ENCODE measurements at regions not wholly inside any gene's neighbourhood (a gene's known extent, or its start where the extent isn't known, plus 50 kb on each side); places are given as distances from the start of the nearest gene placed in this dataset.

- Histone ChIP-seq H3F3A (ENCODE audit: insufficient read depth, low read length) (no peaks in the 10 kb centered on the region), H3K9me2 (ENCODE audit: low read depth, low read length) (no peaks in the 10 kb centered on the region), H3K79me2 (ENCODE audit: insufficient read depth, low read length) (no peaks in the 10 kb centered on the region), H3K36me3 (ENCODE audit: insufficient read depth, low read length) (no peaks in the 10 kb centered on the region), H3K27me3 (ENCODE audit: insufficient read depth, low read length) (no peaks in the 10 kb centered on the region), H2AFZ (ENCODE audit: low read length) (no peak overlapping the region), H3K4me3 (ENCODE audit: low read depth, low read length, poor library complexity, severe bottlenecking) (no peak overlapping the region), H3K27ac (ENCODE audit: low read depth, low read length, poor library complexity, severe bottlenecking) (no peak overlapping the region), H3K4me2 (ENCODE audit: low read length) (no peak overlapping the region), H3K4me1 (ENCODE audit: insufficient read depth, low read length, severe bottlenecking) (peaks cover 12% of the 10 kb centered on the region), H3K9me3 (ENCODE audit: low read length) (no peaks in the 10 kb centered on the region), H3K9ac (ENCODE audit: low read length) (no peak overlapping the region), H4K20me1 (ENCODE audit: insufficient read depth, low read length) (no peaks in the 10 kb centered on the region)
- TF ChIP-seq EZH2 (IDR thresholded peaks at IDR 0.05; ENCODE audit: borderline replicate concordance, low read length) (no peak), CTCF (IDR thresholded peaks at IDR 0.05; ENCODE audit: low read length) (no peak)
These were observed 81.2 kb downstream of the CXXC4 start for GRCh38 chr4:104413487-104413886.

- H3K4me3 ChIP-seq (ENCODE audit: low read depth, low read length, poor library complexity, severe bottlenecking), result no peak overlapping the region
- H3K4me2 ChIP-seq (ENCODE audit: low read length), result no peak overlapping the region
- H3K27me3 ChIP-seq (ENCODE audit: insufficient read depth, low read length), result no peaks in the 10 kb centered on the region
- TF ChIP-seq EZH2 (IDR thresholded peaks at IDR 0.05; ENCODE audit: borderline replicate concordance, low read length) (no peak), CTCF (IDR thresholded peaks at IDR 0.05; ENCODE audit: low read length) (no peak)
- no peaks in the 10 kb centered on the region for H3K9me3 ChIP-seq (ENCODE audit: low read length)
- no peaks in the 10 kb centered on the region for H3F3A ChIP-seq (ENCODE audit: insufficient read depth, low read length)
- no peaks in the 10 kb centered on the region for H3K36me3 ChIP-seq (ENCODE audit: insufficient read depth, low read length)
- no peaks in the 10 kb centered on the region for H3K79me2 ChIP-seq (ENCODE audit: insufficient read depth, low read length)
- no peak overlapping the region for H3K9ac ChIP-seq (ENCODE audit: low read length)
- no peaks in the 10 kb centered on the region for H4K20me1 ChIP-seq (ENCODE audit: insufficient read depth, low read length)
- H3K4me1 ChIP-seq (ENCODE audit: insufficient read depth, low read length, severe bottlenecking), result peaks cover 13% of the 10 kb centered on the region
- H3K27ac ChIP-seq (ENCODE audit: low read depth, low read length, poor library complexity, severe bottlenecking), result no peak overlapping the region
- H2AFZ ChIP-seq (ENCODE audit: low read length), result no peak overlapping the region
- H3K9me2 ChIP-seq (ENCODE audit: low read depth, low read length), result no peaks in the 10 kb centered on the region
These were observed 82.3 kb downstream of the CXXC4 start for GRCh38 chr4:104412344-104412743.

GRCh38 chr4:104411502-104411901 is 83.2 kb downstream of the CXXC4 start:
- H3K27me3 ChIP-seq (ENCODE audit: insufficient read depth, low read length), result no peaks in the 10 kb centered on the region
- H3K79me2 ChIP-seq (ENCODE audit: insufficient read depth, low read length), result no peaks in the 10 kb centered on the region
- H3K4me2 ChIP-seq (ENCODE audit: low read length), result no peak overlapping the region
- TF ChIP-seq EZH2 (IDR thresholded peaks at IDR 0.05; ENCODE audit: borderline replicate concordance, low read length) (no peak), CTCF (IDR thresholded peaks at IDR 0.05; ENCODE audit: low read length) (no peak)
- H3K27ac ChIP-seq (ENCODE audit: low read depth, low read length, poor library complexity, severe bottlenecking), result no peak overlapping the region
- no peak overlapping the region for H3K4me3 ChIP-seq (ENCODE audit: low read depth, low read length, poor library complexity, severe bottlenecking)
- no peaks in the 10 kb centered on the region for H3F3A ChIP-seq (ENCODE audit: insufficient read depth, low read length)
- H3K9ac ChIP-seq (ENCODE audit: low read length), result no peak overlapping the region
- H3K9me3 ChIP-seq (ENCODE audit: low read length), result no peaks in the 10 kb centered on the region
- peaks cover 13% of the 10 kb centered on the region for H3K4me1 ChIP-seq (ENCODE audit: insufficient read depth, low read length, severe bottlenecking)
- no peaks in the 10 kb centered on the region for H4K20me1 ChIP-seq (ENCODE audit: insufficient read depth, low read length)
- H2AFZ ChIP-seq (ENCODE audit: low read length), result no peak overlapping the region
- no peaks in the 10 kb centered on the region for H3K9me2 ChIP-seq (ENCODE audit: low read depth, low read length)
- no peaks in the 10 kb centered on the region for H3K36me3 ChIP-seq (ENCODE audit: insufficient read depth, low read length)

All from OCI-LY1 (cell line).